ENCODE measurements at regions not wholly inside any gene's neighbourhood (a gene's known extent, or its start where the extent isn't known, plus 50 kb on each side); places are given as distances from the start of the nearest gene placed in this dataset.

DNA sequence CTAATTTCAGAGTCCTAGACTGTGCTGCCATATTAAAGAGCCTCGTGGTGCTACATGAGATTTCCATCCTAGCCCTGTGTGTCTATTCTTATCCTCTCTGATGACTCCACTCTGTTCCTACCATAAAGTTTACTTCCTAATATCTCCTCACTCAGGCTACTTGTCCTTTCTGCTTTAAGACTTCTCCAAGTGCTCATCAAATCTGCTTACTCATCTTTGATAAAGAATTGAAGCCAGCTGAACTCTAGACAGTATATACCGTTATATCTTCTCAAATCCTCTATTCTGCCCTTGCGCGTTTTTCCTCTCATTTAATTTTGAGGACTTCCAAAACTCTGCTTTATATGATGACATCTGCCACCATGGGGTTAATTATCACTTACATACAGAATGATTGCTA, 539.5 kb downstream of the HAPSTR1 start:
- TF ChIP-seq, protein P1, sequence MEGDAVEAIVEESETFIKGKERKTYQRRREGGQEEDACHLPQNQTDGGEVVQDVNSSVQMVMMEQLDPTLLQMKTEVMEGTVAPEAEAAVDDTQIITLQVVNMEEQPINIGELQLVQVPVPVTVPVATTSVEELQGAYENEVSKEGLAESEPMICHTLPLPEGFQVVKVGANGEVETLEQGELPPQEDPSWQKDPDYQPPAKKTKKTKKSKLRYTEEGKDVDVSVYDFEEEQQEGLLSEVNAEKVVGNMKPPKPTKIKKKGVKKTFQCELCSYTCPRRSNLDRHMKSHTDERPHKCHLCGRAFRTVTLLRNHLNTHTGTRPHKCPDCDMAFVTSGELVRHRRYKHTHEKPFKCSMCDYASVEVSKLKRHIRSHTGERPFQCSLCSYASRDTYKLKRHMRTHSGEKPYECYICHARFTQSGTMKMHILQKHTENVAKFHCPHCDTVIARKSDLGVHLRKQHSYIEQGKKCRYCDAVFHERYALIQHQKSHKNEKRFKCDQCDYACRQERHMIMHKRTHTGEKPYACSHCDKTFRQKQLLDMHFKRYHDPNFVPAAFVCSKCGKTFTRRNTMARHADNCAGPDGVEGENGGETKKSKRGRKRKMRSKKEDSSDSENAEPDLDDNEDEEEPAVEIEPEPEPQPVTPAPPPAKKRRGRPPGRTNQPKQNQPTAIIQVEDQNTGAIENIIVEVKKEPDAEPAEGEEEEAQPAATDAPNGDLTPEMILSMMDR (IDR thresholded peaks at IDR 0.05; ENCODE audit: low read length) = no peak
- no peak for TF ChIP-seq EZH2 (IDR thresholded peaks at IDR 0.05; ENCODE audit: borderline replicate concordance, low read length)

Measured in OCI-LY1 (cell line).